Astrocyte (in vitro differentiated cells and primary cell): ENCODE measurements at regions not wholly inside any gene's neighbourhood (a gene's known extent, or its start where the extent isn't known, plus 50 kb on each side); places are given as distances from the start of the nearest gene placed in this dataset.
A peak's percentile ranks its signal among the peaks of the same experiment; 100 is the strongest.

ENCODE experiments used
- DNase-seq: peaks from one replicate; pipeline ENCODE4 v3.0.0-alpha.2; 2010; ENCODE audit warnings: low read depth
- FAIRE-seq: peaks from 2 replicates; lab custom pipeline; 2011; peaks lifted over from hg19 to GRCh38; lab: Jason Lieb, UNC
- H2AFZ ChIP-seq: 2 replicates; pipeline ENCODE4 v1.6.0; 2012; ENCODE audit warnings: low read depth, low read length, inconsistent platforms
- H3K27ac ChIP-seq: 2 replicates; pipeline ENCODE4 v1.5.1; 2011; ENCODE audit warnings: low read depth, low read length, inconsistent platforms
- H3K27me3 ChIP-seq: 2 replicates; pipeline ENCODE4 v1.6.0; 2011; ENCODE audit warnings: low read length, inconsistent platforms; ENCODE audit not compliant: insufficient read depth
- H3K36me3 ChIP-seq: 2 replicates; pipeline ENCODE4 v1.5.1; 2011; ENCODE audit warnings: low read length, inconsistent platforms; ENCODE audit not compliant: insufficient read depth
- H3K4me1 ChIP-seq: 2 replicates; pipeline ENCODE4 v1.5.1; 2011; ENCODE audit warnings: low read length, inconsistent platforms; ENCODE audit not compliant: insufficient read depth
- H3K4me2 ChIP-seq: 2 replicates; pipeline ENCODE4 v1.6.0; 2012; ENCODE audit warnings: low read length, inconsistent platforms
- H3K4me3 ChIP-seq: 2 replicates; pipeline ENCODE4 v1.5.1; 2011; ENCODE audit warnings: low read depth, mild to moderate bottlenecking, low read length, inconsistent platforms; ENCODE audit not compliant: insufficient read depth
- H3K79me2 ChIP-seq: 2 replicates; pipeline ENCODE4 v1.6.0; 2012; ENCODE audit warnings: mild to moderate bottlenecking, low read length, inconsistent platforms; ENCODE audit not compliant: insufficient read depth
- H3K9ac ChIP-seq: 2 replicates; pipeline ENCODE4 v1.6.0; 2012; ENCODE audit warnings: mild to moderate bottlenecking, low read length, inconsistent platforms
- H3K9me3 ChIP-seq: 2 replicates; pipeline ENCODE4 v1.5.1; 2012; ENCODE audit warnings: low read depth, mild to moderate bottlenecking, low read length, inconsistent platforms; ENCODE audit not compliant: insufficient read depth
- H4K20me1 ChIP-seq: 2 replicates; pipeline ENCODE4 v1.6.0; 2012; ENCODE audit warnings: low read length, inconsistent platforms; ENCODE audit not compliant: insufficient read depth
- H3K27ac Mint-ChIP-seq: one replicate; pipeline ENCODE4 v1.8.0; 2021; ENCODE audit warnings: mild to moderate bottlenecking, mixed read lengths; ENCODE audit not compliant: unreplicated experiment
- H3K27me3 Mint-ChIP-seq: one replicate; pipeline ENCODE4 v1.8.0; 2021; ENCODE audit warnings: low read depth, mixed read lengths; ENCODE audit not compliant: unreplicated experiment
- H3K36me3 Mint-ChIP-seq: one replicate; pipeline ENCODE4 v1.8.0; 2021; ENCODE audit warnings: low read depth, mixed read lengths; ENCODE audit not compliant: unreplicated experiment
- H3K4me1 Mint-ChIP-seq: one replicate; pipeline ENCODE4 v1.8.0; 2021; ENCODE audit warnings: low read depth, mixed read lengths; ENCODE audit not compliant: unreplicated experiment
- H3K4me3 Mint-ChIP-seq: one replicate; pipeline ENCODE4 v1.8.0; 2021; ENCODE audit warnings: mild to moderate bottlenecking, moderate library complexity, mixed read lengths; ENCODE audit not compliant: unreplicated experiment
- H3K9me3 Mint-ChIP-seq: one replicate; pipeline ENCODE4 v1.8.0; 2021; ENCODE audit warnings: mild to moderate bottlenecking, mixed read lengths; ENCODE audit not compliant: unreplicated experiment
- CTCF ChIP-seq: IDR thresholded peaks from 2 replicates; pipeline ENCODE4 v1.5.1; 2011; ENCODE audit warnings: low read depth, mild to moderate bottlenecking, inconsistent platforms, low read length, moderate library complexity; ENCODE audit not compliant: insufficient read depth
- EZH2 ChIP-seq: IDR thresholded peaks from 2 replicates; pipeline ENCODE4 v1.6.1; 2012; ENCODE audit warnings: mild to moderate bottlenecking, low read length, inconsistent platforms; ENCODE audit not compliant: insufficient read depth

DNA sequence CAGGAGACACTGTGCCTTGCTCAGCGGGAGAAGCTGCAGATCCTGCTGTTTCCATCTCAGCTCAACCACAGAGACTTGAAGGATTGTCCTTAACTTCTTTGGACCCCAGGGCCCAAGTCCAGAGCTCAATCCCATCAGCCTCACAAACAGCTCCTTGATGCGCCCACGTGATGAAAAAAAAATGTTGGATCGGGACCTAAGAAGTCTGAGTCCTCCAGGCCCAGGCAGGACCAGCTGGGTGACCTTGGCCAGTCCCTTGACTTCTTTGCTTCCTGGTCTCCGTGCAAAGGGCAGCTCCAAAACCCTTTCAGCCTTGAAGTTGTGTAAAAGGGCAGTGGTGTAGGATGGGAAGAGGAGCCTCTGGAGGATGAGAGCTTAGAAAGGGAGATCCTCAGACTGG lies 175.5 kb downstream of the ZFP36L2 start:
- peak overlapping the region; percentile 11 for H3K4me2 ChIP-seq
- H3K36me3 ChIP-seq: no peaks in the 10 kb centered on the region
- peaks cover 30% of the 10 kb centered on the region for H3K4me1 Mint-ChIP-seq
- H3K4me1 ChIP-seq: peaks cover 33% of the 10 kb centered on the region
- H3K4me3 ChIP-seq: no peak overlapping the region
- no peak overlapping the region for H3K4me3 Mint-ChIP-seq
- peaks cover 7% of the 10 kb centered on the region for H3K27me3 Mint-ChIP-seq
- no peak overlapping the region for H3K27ac ChIP-seq
- no peak overlapping the region for H3K9ac ChIP-seq
- no peak overlapping the region for H2AFZ ChIP-seq
- TF ChIP-seq CTCF (no peak), EZH2 (no peak)
- H4K20me1 ChIP-seq: no peaks in the 10 kb centered on the region
- no peak for DNase-seq
- no peak for FAIRE-seq
- peaks cover 2% of the 10 kb centered on the region for H3K36me3 Mint-ChIP-seq
- H3K27ac Mint-ChIP-seq: no peak overlapping the region
- H3K9me3 ChIP-seq: no peaks in the 10 kb centered on the region
- no peaks in the 10 kb centered on the region for H3K79me2 ChIP-seq
- no peaks in the 10 kb centered on the region for H3K27me3 ChIP-seq
- peaks cover 2% of the 10 kb centered on the region for H3K9me3 Mint-ChIP-seq

- Histone ChIP-seq H3K4me1 (peaks cover 34% of the 10 kb centered on the region), H3K27ac (no peak overlapping the region), H4K20me1 (no peaks in the 10 kb centered on the region), H3K36me3 (no peaks in the 10 kb centered on the region), H3K9ac (no peak overlapping the region), H3K9me3 (no peaks in the 10 kb centered on the region), H2AFZ (no peak overlapping the region), H3K4me2 (no peak overlapping the region), H3K27me3 (no peaks in the 10 kb centered on the region), H3K79me2 (no peaks in the 10 kb centered on the region), H3K4me3 (no peak overlapping the region)
- Mint-ChIP-seq H3K9me3 (peaks cover 2% of the 10 kb centered on the region), H3K27ac (no peak overlapping the region), H3K36me3 (peaks cover 2% of the 10 kb centered on the region), H3K4me3 (no peak overlapping the region), H3K27me3 (peaks cover 4% of the 10 kb centered on the region), H3K4me1 (peaks cover 30% of the 10 kb centered on the region)
- TF ChIP-seq EZH2 (no peak), CTCF (no peak)
- DNase-seq (no peak), FAIRE-seq (no peak)
Measured at GRCh38 chr2:43049836-43050801, 176.3 kb downstream of the ZFP36L2 start.
